ENCODE measurements at regions not wholly inside any gene's neighbourhood (a gene's known extent, or its start where the extent isn't known, plus 50 kb on each side); places are given as distances from the start of the nearest gene placed in this dataset.

GRCh38 chr2:204389120-204389519 lies 156.2 kb upstream of the PARD3B start:
- no peak overlapping the region for H3K56ac ChIP-seq (ENCODE audit: insufficient read length, low read depth, low read length)
- H4K20me1 ChIP-seq (ENCODE audit: control insufficient read depth, insufficient read depth, insufficient read length): no peaks in the 10 kb centered on the region
- no peak overlapping the region for H3K18ac ChIP-seq (ENCODE audit: insufficient read length, low read depth, low read length)
- H3K79me1 ChIP-seq (ENCODE audit: insufficient read depth, low read depth, low read length, poor library complexity, severe bottlenecking): no peaks in the 10 kb centered on the region
- H2BK20ac ChIP-seq (ENCODE audit: low read depth, low read length, poor library complexity, severe bottlenecking): no peak overlapping the region
- H3K4me2 ChIP-seq (ENCODE audit: insufficient read depth, insufficient read length, low read length): no peak overlapping the region
- no peak overlapping the region for H2BK15ac ChIP-seq (ENCODE audit: low read depth, low read length)
- H3K23ac ChIP-seq (ENCODE audit: insufficient read length, low read depth, low read length): no peak overlapping the region
- H2BK5ac ChIP-seq (ENCODE audit: insufficient read length, low read length): no peak overlapping the region
- H3K27ac ChIP-seq (ENCODE audit: insufficient read length, low read depth, low read length): no peak overlapping the region
- no peak overlapping the region for H4K91ac ChIP-seq (ENCODE audit: insufficient read length, low read depth, low read length)
- Mint-ChIP-seq H3K9me3 (no peaks in the 10 kb centered on the region), H3K4me1 (peaks cover 6% of the 10 kb centered on the region in 2 experiments), H3K27me3 (ENCODE audit: low read depth) (no peaks in the 10 kb centered on the region), H3K4me3 (no peak overlapping the region), H3K36me3 (ENCODE audit: insufficient read depth in 1 of 3, low read depth in 3 of 3) (no peaks in the 10 kb centered on the region), H3K27ac (no peak overlapping the region)
- no peak overlapping the region for H3T11ph ChIP-seq (ENCODE audit: low read length)
- H3K23me2 ChIP-seq (ENCODE audit: insufficient read length, low read depth, low read length, poor library complexity, severe bottlenecking): no peaks in the 10 kb centered on the region
- H3K79me2 ChIP-seq (ENCODE audit: insufficient read depth, low read length): no peaks in the 10 kb centered on the region
- no peak overlapping the region for H3K9ac ChIP-seq (ENCODE audit: extremely low read depth, insufficient read length, low read length)
- no peaks in the 10 kb centered on the region for H3K4me1 ChIP-seq (ENCODE audit: insufficient read depth, low read length)
- no peaks in the 10 kb centered on the region for H3K9me3 ChIP-seq (ENCODE audit: control insufficient read depth, low read depth, low read length)
- no peak overlapping the region for H4K8ac ChIP-seq (replicated peaks; ENCODE audit: insufficient read length, low read depth, low read length)
- no peak for TF ChIP-seq CTCF (conservative IDR thresholded peaks at IDR 0.05)
- no peak overlapping the region for H2BK12ac ChIP-seq (ENCODE audit: insufficient read length, low read depth, low read length)
- H2AK5ac ChIP-seq (ENCODE audit: insufficient read length, low read length): no peak overlapping the region
- no CpG with 5 or more reads among the region's 1 CpG for WGBS (ENCODE audit: extremely low coverage, insufficient read length, low lambda C conversion rate)
- H2BK120ac ChIP-seq (ENCODE audit: low read depth, low read length, poor library complexity, severe bottlenecking): no peak overlapping the region
- H3K4ac ChIP-seq (ENCODE audit: low read depth, low read length): no peak overlapping the region
- H2AFZ ChIP-seq (ENCODE audit: low read length): no peak overlapping the region
- no peaks in the 10 kb centered on the region for H3K27me3 ChIP-seq (ENCODE audit: insufficient read depth, low read length)
- no peak overlapping the region for H4K5ac ChIP-seq (ENCODE audit: insufficient read length, low read depth, low read length)
- H3K14ac ChIP-seq (ENCODE audit: insufficient read depth, low read length): no peak overlapping the region
- DNase-seq: no peak

Data from H9 (cell line).